ENCODE measurements at regions not wholly inside any gene's neighbourhood (a gene's known extent, or its start where the extent isn't known, plus 50 kb on each side); places are given as distances from the start of the nearest gene placed in this dataset.

GRCh38 chr6:156651486-156651885 is 125.7 kb upstream of the ARID1B start:
- no peak for DNase-seq (ENCODE audit: low read depth in 4 of 4, low spot score in 1 of 4)

DNA sequence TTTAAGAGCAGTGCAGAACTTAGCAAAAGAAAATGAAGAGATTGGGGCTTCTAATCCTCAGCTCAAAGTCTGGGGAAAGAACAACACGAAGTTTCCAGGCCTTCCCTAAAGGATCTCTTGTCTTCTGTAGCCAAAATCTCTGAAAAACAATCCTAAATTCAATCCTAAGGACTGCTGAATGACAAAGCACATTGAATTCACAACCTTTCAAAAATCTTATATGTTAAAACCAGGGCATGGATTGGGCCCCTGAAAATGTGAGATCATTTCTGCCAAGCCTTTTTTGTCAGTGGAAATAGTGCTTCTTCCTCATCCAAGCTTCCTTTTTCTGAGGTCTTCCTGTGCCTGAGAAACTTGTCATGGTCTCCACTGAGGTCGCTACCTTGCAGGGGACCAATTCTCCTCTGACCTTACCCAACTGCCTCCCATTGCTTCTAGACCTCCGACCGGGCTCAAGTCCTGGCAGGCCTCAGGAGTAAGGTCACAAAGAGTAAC is 126.2 kb upstream of the ARID1B start:
- DNase-seq (ENCODE audit: low read depth in 4 of 4, low spot score in 1 of 4) = no peak

GRCh38 chr6:156648616-156649015 is 128.6 kb upstream of the ARID1B start:
- no peak for DNase-seq (ENCODE audit: low read depth in 4 of 4, low spot score in 1 of 4)

DNA sequence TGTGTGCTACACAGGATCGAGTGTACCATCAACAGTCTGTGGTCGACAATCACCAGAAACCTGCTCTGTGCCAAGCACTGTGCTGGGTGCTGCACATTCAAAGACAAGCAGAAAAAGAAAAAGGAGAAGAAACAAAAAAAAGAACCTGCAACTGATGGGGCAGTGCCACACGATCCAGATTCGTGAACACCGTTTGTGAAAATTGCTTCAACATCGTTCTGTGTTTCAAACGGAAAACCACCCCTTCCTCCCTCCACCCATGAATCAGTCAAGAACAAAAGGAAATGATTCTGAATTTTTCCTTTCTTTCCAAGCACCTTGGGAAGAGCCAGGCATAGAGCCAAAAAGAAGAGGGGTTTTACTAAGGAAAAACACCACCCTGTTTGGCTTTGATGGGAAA is 129.2 kb upstream of the ARID1B start:
- no peak for DNase-seq (ENCODE audit: low read depth in 4 of 4, low spot score in 1 of 4)

DNA sequence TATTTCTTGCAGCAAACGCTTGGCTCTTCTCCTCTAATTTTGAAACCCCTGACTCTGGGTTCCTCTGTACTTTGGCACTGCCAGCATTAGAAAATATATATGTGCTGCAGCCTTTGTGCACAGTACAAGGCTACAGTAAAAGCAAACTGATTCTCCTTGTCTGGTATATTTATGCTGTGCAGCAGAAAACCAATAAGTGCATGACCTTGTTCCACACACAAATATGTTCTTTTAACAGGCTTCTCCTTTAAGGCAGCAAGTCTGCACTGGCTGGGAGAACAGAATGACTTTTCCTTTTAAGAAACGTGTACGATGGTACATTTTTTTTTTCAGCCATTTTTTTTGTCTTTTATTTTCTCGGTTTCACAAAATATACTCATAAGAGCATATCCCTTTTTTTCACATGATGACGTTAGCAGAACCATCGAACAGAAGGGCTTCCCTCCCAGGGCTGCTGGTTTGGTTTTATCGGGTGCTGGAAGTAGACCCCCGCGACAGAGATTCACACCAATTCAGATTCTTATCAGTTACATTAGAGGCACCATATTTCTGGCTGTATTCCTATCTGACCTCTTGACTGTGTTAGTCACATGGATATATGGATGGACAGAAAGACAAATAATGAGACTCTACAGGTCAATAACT is 129.9 kb upstream of the ARID1B start:
- DNase-seq (ENCODE audit: low read depth in 4 of 4, low spot score in 1 of 4) = no peak

DNA sequence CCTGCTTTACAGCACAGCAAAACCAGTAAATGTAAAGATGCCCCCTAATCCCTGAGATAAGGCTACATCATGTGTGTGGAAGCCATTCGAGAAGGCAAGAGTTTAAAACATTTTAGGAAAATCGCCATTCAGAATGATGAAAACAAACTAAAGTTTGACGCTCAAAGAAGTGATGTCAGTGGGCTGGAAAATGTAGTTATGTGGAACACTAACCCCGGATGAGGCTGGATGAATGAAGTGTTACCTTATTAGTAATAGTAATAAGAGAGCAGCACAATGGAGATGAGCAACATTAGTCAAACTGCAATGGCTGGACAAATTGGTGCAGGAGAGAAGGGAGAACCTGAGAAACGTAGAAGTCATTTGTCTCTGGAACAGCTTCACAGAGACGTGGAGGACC is 130.7 kb upstream of the ARID1B start:
- DNase-seq (ENCODE audit: low read depth in 4 of 4, low spot score in 1 of 4) = no peak

GRCh38 chr6:156645097-156645496 is 132.1 kb upstream of the ARID1B start:
- no peak for DNase-seq (ENCODE audit: low read depth in 4 of 4, low spot score in 1 of 4)

DNA sequence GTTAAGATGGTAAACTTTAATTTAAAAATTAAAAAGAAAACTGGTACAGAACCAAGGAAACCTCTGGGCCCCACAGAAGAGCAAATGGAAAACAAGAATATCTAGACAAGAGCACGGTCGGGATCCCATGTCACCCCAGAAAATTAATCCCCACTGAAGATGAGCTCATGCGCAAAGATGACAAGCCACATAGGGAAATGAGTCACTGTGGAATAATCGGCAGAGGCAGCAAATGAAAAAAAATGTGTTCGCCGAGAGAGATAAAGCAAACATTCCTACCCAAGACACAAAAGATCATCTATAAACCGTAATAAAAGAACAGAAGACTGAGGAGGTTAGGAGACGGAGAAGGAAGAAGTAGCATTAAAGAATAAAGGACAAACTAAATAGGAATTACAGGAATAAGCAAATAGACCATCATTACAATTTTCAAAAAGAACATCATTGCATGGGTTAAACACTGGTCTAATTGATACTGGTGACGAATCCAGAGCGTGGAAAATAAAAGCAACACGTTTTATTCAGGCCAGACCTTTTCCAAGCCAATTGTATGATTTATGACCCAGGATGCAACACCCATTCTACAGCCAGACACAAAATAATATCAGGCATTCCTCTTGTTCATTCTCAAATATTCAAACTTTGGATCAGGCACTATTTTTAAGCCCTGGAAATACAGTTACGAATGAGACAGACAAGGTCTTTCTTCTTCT is 138.0 kb upstream of the ARID1B start:
- DNase-seq (ENCODE audit: low read depth in 4 of 4, low spot score in 1 of 4) = no peak

DNA sequence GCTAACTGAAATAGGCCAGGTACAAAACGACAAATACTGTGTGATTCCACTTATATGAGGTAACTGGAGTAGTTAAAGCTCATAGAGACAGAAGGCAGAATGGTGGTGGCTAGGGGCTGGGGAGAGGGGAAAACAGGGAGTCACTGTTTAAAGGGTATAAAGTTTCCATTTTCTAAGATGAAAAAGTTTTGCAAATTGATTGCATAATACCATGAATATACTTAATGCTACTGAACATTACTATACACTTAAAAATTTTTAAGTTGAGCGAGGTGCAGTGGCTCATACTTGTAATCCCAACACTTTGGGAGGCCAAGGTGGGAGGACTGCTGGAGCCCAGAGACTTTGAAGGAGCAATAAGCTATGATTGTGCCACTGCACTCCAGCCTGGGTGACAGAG is 138.6 kb upstream of the ARID1B start:
- DNase-seq (ENCODE audit: low read depth in 4 of 4, low spot score in 1 of 4) = no peak

DNA sequence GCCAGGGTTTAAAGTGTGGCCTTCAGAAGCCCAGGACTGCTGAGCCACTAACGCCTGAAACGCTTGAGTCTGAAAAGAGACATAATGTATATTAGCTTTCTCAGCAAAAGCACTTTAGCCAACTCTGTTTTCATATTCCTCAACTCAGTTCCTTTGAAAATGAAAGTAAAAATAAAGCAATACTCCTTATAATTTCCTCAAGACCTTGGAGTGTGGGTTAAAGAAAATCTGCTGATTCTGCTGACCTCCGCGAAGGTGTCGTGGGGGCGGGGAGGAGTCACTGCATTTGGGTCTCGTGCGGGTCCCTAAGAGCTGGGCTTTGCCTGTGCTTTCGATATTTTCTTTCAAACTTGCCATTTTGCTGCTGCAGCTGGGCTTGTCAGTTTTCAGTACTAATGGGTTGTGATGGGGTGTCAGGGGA is 142.2 kb upstream of the ARID1B start:
- no peak for DNase-seq (ENCODE audit: low read depth in 4 of 4, low spot score in 1 of 4)

GRCh38 chr6:156634048-156634447 is 143.1 kb upstream of the ARID1B start:
- DNase-seq (ENCODE audit: low read depth in 4 of 4, low spot score in 1 of 4) = no peak

GRCh38 chr6:156633291-156633690 is 143.9 kb upstream of the ARID1B start:
- DNase-seq (ENCODE audit: low read depth in 4 of 4, low spot score in 1 of 4) = no peak

DNA sequence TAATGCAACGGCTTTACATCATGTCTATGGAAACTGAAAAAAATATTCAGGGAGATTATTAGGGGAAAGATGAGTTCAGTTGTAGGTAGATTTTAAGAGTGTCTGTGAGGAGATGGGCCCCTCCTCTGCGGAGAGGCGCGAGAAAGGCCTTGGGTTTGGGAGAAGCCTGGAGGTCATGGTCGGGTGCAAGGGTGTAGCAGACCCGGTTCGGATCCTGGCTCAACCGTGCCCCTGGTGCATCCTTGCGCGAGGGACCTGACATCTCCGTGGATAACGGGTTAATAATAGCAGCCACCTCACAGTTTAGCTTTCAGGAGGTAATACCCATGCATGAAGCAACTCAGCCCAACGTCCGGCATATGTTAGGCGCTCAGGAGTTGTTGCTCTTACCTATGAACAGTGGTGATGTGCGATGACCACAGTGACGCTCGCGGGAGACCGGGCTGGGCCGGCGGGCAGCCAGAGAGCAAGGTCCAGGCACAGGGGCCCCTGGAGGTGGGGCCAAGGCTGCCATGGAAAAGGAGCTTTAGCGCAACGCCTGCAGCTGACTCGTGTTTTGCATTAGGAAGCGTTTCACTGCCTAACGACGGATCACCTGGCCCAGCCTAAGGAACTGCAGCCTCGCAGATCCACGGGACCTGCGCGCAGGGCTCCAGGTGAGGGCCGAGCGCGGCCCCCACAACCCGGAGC is 146.4 kb upstream of the ARID1B start:
- no peak for DNase-seq (ENCODE audit: low read depth in 4 of 4, low spot score in 1 of 4)

- no peak for DNase-seq (ENCODE audit: low read depth in 4 of 4, low spot score in 1 of 4)
These were observed 148.4 kb upstream of the ARID1B start for GRCh38 chr6:156628805-156629204.

- no peak for DNase-seq (ENCODE audit: low read depth in 4 of 4, low spot score in 1 of 4)
These were observed 149.7 kb upstream of the ARID1B start for GRCh38 chr6:156627524-156627923.

DNA sequence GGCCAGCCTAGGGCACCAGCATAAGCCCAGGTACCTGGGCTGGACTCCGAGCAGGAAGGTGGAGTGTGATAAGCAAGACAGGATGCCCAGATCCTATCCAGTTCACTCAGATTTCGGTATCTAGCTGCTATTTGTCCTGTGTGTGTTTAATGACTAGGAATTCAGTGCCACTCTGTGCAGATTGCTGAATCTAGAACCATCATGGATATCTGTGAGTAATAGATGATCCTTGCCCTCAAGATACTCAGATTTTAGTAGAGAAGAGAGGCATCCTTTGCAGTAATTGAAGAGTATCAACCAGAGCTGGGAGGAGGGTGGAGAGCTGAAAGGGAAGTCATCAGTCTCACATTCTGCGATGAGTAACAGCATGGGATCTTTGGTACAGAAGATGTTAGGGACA is 155.0 kb upstream of the ARID1B start:
- DNase-seq (ENCODE audit: low read depth in 4 of 4, low spot score in 1 of 4) = no peak

DNA sequence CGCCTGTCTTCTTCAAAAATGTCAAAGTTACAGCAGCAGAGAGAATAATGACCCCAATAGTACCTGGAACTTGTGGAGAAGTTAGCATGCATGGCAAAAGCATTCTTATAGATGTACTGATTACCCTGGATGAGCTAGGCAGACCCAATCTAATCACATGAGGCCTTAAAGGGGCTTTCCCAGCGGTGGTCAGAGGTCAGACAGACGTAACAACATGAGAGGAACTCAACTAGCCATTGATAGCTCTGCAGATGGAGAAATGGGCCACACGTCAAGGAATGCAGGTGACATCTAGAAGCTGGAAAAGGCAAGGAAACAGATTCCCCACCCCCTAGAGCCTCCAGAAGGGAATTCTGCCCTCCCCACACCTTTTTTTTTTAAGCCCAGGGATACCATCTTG is 156.8 kb upstream of the ARID1B start:
- no peak for DNase-seq (ENCODE audit: low read depth in 4 of 4, low spot score in 1 of 4)

DNA sequence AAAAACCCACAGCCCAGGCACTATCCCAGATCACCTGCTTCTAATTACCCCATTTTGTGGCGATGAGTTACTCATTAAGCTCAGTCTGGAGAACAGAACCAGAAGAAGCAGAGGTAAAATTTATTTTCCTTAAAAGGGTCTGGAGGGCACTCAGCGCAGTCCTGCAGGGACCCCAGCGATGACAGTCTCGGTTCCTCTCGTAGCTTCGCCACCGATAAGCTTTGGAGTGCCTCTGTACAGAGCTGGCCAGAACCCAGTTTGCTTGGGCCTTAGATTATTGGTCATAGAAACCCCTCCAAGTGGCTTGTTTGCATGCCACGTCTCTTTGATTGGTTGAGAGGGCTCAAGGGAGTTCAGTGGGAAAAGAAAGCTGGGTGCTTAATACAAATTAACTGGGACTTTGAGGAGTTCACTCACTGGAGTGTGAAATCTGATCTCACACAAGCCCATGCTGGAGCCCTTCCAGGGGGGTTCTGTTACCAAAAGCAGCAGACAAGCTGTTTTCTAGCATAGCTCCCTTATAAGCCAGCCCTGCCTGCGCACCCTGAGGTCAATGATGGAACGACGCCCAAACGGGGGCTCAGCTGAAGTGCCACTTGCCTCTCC is 158.5 kb upstream of the ARID1B start:
- no peak for DNase-seq (ENCODE audit: low read depth in 4 of 4, low spot score in 1 of 4)

DNA sequence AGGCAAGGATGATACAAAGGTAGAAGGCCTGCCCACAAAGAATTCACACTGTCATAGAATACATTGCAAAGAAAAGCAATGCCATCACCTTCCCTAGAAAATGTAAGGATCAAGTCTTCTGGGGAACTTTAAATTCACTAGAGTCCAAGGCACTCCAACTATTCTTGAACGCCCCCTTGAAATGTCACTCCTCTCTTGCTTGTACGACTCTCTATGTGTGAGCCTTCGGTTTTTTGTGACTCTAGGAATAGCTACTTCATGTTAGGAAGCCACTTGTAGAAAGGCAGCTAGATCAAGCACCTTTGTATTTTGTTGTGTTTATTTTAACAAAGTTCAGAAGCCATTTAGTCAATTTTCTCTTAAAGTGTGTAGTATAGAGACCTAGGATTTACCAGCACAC is 159.2 kb upstream of the ARID1B start:
- DNase-seq (ENCODE audit: low read depth in 4 of 4, low spot score in 1 of 4) = no peak

DNA sequence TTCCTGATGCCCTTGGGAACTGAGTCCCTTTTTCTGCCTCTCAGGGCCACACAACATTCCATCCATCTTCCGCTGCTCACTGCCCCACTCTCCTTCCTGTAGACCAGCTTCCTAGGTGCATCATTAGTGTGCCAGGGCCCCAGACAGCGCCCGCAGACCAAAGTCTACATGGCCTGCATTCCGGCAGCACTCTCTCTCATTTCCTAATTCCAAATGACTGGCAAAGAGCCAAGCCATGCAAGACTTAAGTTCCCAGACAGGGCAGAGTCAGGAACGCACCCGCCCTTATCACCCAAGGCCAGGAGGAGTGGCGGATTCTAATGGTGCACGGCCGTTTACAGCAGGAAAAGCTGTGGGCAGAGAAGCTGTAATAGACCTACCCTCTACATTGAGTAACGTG is 159.8 kb upstream of the ARID1B start:
- DNase-seq (ENCODE audit: low read depth in 4 of 4, low spot score in 1 of 4) = no peak

DNA sequence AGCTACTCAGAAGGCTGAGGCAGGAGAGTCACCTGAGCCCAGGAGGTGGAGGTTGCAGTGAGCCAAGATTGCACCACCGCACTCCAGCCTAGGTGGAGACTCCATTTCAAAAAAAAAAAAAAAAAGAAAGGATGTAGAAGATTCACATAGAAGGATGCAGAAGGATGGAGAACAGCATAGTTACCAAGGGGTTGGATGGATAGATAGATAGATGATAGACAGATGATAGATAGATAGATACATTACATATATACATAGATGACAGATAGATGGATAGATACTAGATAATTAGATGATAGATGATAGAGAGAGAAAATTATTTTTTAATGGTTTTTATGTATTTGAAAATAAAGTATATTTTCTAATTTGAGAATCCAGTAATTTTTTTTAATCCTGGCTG is 160.7 kb upstream of the ARID1B start:
- DNase-seq (ENCODE audit: low read depth in 4 of 4, low spot score in 1 of 4) = no peak

DNA sequence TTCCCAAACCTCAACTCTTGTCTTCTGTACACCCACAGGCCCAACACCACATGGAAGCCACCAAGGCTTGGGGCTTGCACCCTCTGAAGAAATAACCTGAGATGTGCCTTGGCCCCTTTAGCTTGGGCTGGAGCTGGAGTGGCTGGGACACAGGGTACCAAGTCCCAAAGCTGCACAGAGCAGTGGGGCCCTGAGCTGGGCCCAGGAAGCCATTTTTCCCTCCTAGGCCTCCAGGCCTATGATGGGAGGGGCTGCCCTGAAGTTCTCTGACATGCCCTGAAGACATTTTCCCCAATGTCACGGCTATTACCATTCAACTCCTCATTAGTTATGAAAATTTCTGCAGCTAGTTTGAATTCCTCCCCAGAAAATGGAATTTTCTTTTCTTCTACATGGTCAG is 163.2 kb upstream of the ARID1B start:
- DNase-seq (ENCODE audit: low read depth in 4 of 4, low spot score in 1 of 4) = no peak
